GM12892 (cell line): ENCODE measurements at regions not wholly inside any gene's neighbourhood (a gene's known extent, or its start where the extent isn't known, plus 50 kb on each side); places are given as distances from the start of the nearest gene placed in this dataset.
A peak's percentile ranks its signal among the peaks of the same experiment; 100 is the strongest.

Experiments
- DNase-seq: peaks from one replicate; pipeline ENCODE4 v3.0.0; 2011; ENCODE audit not compliant: insufficient read length
- FAIRE-seq: peaks from 2 replicates; lab custom pipeline; 2011; peaks lifted over from hg19 to GRCh38; lab: Jason Lieb, UNC
- POLR2A ChIP-seq: IDR thresholded peaks from 2 replicates; pipeline ENCODE4 v1.6.1; 2011; ENCODE audit warnings: low read depth, low read length, control low read depth
- POLR2AphosphoS5 ChIP-seq: IDR thresholded peaks from 2 replicates; pipeline ENCODE4 v1.6.1; 2011; ENCODE audit warnings: low read depth, low read length, control low read depth
- TAF1 ChIP-seq: IDR thresholded peaks from 2 replicates; pipeline ENCODE4 v1.6.1; 2011; ENCODE audit warnings: low read depth, mild to moderate bottlenecking, control low read depth, low read length, borderline replicate concordance

- TF ChIP-seq POLR2AphosphoS5 = no peak
- TF ChIP-seq POLR2A = no peak
- TF ChIP-seq TAF1 = no peak
- DNase-seq = no peak
- FAIRE-seq = no peak
Measured at GRCh38 chr3:67798412-67798811, 144.0 kb upstream of the SUCLG2 start.

GRCh38 chr3:67791620-67792019 lies 137.2 kb upstream of the SUCLG2 start:
- TF ChIP-seq TAF1 = no peak
- no peak for TF ChIP-seq POLR2A
- TF ChIP-seq POLR2AphosphoS5 = no peak
- DNase-seq (no peak), FAIRE-seq (no peak)

GRCh38 chr3:67790043-67790442 lies 135.6 kb upstream of the SUCLG2 start:
- TF ChIP-seq POLR2A (no peak), POLR2AphosphoS5 (no peak), TAF1 (no peak)
- DNase-seq = peak; percentile 9
- peak; percentile 90 for FAIRE-seq

- FAIRE-seq (no peak), DNase-seq (no peak)
- no peak for TF ChIP-seq TAF1
- TF ChIP-seq POLR2A = no peak
- no peak for TF ChIP-seq POLR2AphosphoS5
Measured at GRCh38 chr3:67788396-67788795, 134.0 kb upstream of the SUCLG2 start.

- DNase-seq = no peak
Measured at GRCh38 chr3:67783281-67784250, 129.2 kb upstream of the SUCLG2 start.

GRCh38 chr3:67781871-67782270 lies 127.5 kb upstream of the SUCLG2 start:
- DNase-seq (no peak), FAIRE-seq (no peak)
- TF ChIP-seq TAF1 (no peak), POLR2AphosphoS5 (no peak), POLR2A (no peak)

More at GRCh38 chr3:67783281-67784250, 129.2 kb upstream of the SUCLG2 start:
- TF ChIP-seq POLR2A = no peak
- TF ChIP-seq TAF1 = no peak
- no peak for TF ChIP-seq POLR2AphosphoS5
- FAIRE-seq = no peak

GRCh38 chr3:67781218-67781617 lies 126.8 kb upstream of the SUCLG2 start:
- no peak for TF ChIP-seq POLR2AphosphoS5
- no peak for TF ChIP-seq POLR2A
- no peak for TF ChIP-seq TAF1
- DNase-seq (no peak), FAIRE-seq (no peak)

GRCh38 chr3:67774676-67775075 lies 120.3 kb upstream of the SUCLG2 start:
- TF ChIP-seq POLR2A (no peak), TAF1 (no peak), POLR2AphosphoS5 (no peak)
- FAIRE-seq (no peak), DNase-seq (no peak)

GRCh38 chr3:67765575-67765974 lies 111.2 kb upstream of the SUCLG2 start:
- DNase-seq (no peak), FAIRE-seq (no peak)
- TF ChIP-seq TAF1 = no peak
- no peak for TF ChIP-seq POLR2AphosphoS5
- TF ChIP-seq POLR2A = no peak

GRCh38 chr3:67745296-67745695 lies 90.9 kb upstream of the SUCLG2 start:
- FAIRE-seq (no peak), DNase-seq (no peak)
- TF ChIP-seq POLR2AphosphoS5 = no peak
- TF ChIP-seq POLR2A = no peak
- no peak for TF ChIP-seq TAF1

GRCh38 chr3:67744699-67745098 lies 90.3 kb upstream of the SUCLG2 start:
- TF ChIP-seq POLR2AphosphoS5 = no peak
- no peak for TF ChIP-seq POLR2A
- TF ChIP-seq TAF1 = no peak
- FAIRE-seq (no peak), DNase-seq (no peak)

- FAIRE-seq (no peak), DNase-seq (no peak)
- TF ChIP-seq TAF1 = no peak
- TF ChIP-seq POLR2AphosphoS5 = no peak
- TF ChIP-seq POLR2A = no peak
Measured at GRCh38 chr3:67739851-67740250, 85.4 kb upstream of the SUCLG2 start.
